HS-27A (cell line): ENCODE measurements at regions not wholly inside any gene's neighbourhood (a gene's known extent, or its start where the extent isn't known, plus 50 kb on each side); places are given as distances from the start of the nearest gene placed in this dataset.
A peak's percentile ranks its signal among the peaks of the same experiment; 100 is the strongest.
"Not testable (repeated sequence)": the region's sequence is repeated elsewhere in the genome, so short reads cannot be mapped to it uniquely, and the experiment has no call there.

Experiments
- DNase-seq: peaks from one replicate; pipeline ENCODE4 v3.0.0-alpha.2; 2012; ENCODE audit warnings: low read depth, missing footprints

DNA sequence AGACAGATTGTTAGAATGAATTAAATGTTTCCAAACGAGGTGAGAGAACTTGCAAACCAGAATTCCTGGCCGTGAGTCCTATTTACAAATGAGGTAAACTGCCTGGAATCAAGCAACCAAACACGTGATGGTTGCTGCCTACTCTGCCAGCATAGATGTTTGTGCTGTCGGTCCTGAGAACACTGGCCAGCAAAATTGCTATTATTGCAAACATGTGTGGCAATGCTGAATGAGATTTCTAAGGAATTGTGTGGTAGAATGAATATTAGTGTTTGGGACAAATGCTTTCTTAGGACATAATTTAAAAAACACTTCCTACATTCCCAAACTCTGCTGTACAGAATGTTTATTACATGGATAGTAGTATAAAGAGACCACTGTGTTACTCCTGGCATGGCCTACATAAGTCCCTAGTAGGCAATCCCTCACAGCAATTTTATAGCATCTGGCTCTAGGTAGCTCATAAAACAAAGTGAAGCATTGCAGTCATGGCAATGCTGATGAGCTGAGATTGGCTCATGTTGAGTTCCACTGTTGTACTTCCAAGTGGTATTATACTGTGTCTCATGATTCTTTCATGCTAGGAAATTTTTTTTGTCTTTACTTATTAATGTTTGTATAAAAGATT, 605.2 kb upstream of the EPHA5 start:
- DNase-seq, result no peak

DNA sequence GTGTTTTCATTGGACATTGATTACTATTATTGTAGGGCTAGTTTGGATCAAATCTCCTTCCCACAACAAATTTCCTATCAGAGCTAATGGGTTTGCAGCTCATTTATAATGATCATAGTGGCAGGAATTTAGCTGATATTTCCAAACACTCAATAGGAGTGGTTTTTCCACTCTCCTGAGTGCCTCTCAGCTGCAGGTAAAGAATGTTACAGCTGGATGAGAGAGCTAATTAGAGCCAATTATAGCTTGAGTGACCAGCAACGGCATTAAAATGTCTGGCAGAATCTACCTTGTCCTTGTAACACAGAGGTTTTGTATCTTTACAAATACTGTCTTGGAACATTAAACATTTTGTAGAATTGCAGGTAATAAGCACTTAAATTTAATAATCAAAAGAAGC, 602.8 kb upstream of the EPHA5 start:
- no peak for DNase-seq

- not testable (repeated sequence) for DNase-seq
Observed at GRCh38 chr4:66270356-66270755, 600.1 kb upstream of the EPHA5 start.

- not testable (repeated sequence) for DNase-seq
Observed at GRCh38 chr4:66266554-66266953, 596.3 kb upstream of the EPHA5 start.

DNA sequence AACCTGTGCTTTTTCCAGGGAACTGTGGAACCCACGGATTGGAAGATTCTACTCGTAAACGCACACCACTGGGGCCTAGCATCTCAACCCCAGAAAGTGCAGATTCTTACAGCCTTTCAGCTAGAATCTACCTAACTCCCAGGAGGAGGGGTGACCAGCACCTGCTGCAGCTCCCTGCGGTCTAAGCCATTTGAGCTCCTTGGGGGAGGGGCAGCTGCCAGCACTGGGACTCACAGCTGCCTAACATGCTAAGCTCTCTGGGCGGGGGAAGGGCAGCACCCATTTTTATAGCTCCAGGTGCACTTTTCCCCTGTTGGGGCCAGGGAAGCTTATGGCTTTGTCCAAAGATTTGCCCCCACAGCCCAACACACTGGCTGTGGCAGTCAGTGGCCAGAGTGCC, 595.7 kb upstream of the EPHA5 start:
- DNase-seq, result no peak

GRCh38 chr4:66252291-66252690, 582.0 kb upstream of the EPHA5 start:
- DNase-seq, result no peak

GRCh38 chr4:66246643-66247042, 576.4 kb upstream of the EPHA5 start:
- no peak for DNase-seq

- no peak for DNase-seq
Observed at GRCh38 chr4:66235876-66236275, 565.6 kb upstream of the EPHA5 start.

DNA sequence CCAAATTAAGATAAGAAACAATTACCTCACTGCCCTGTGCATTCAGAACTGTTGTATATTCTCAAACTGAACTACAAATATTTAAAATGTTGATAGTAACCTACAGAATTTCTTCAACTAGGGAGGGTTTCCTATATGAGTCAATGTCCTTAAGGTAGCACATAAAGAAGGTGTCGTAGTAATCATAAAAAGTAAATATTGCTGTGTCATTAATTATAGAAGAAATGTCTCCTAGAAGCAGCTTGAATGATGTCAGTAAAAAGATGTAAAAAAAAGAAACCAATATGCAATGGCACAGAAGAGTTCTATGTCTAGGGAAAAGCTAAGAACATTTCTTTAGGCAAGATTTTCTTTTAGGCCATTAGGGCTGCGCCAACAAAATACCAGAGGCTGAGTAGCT, 559.6 kb upstream of the EPHA5 start:
- DNase-seq, result no peak

DNA sequence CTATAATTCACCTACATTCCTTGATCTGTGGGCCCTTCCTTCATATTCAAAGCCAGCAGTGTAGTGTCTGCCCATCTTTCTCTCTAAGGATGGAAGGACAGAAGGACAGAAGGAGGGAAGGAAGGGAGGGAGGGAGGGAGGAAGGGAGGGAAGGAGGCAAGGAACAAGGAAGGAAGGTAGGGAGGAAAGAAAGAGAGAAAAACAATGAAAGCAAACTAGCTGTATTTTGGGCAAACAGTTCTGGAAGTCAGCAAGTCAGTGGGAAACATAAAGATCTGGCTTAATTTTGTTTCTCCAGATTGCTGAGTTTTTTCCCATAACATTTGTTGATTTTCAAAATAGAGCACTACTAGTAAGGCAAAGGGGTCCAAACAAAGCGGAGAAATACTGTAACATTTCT, 555.2 kb upstream of the EPHA5 start:
- no peak for DNase-seq

GRCh38 chr4:66223068-66223703, 552.9 kb upstream of the EPHA5 start:
- no peak for DNase-seq

- DNase-seq, result no peak
Observed at GRCh38 chr4:66219401-66219800, 549.1 kb upstream of the EPHA5 start.

DNA sequence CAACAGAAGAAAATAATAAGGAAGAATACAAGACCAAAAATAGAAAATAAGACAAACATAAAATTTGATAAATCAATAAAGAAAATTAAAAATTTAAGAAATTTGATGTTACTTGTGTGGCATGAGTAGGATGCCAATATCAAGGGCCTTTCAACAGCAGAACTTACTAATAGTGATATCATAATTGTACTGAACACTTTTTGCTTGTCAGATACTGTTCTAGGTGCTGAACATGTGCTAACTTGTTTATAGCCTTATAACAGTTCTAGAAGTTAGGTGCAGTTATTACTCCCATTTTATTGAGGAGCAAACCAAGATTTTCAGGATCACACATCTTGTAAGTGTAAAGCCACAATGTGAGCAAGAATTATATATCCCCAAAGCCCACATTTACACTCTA, 546.0 kb upstream of the EPHA5 start:
- no peak for DNase-seq

DNA sequence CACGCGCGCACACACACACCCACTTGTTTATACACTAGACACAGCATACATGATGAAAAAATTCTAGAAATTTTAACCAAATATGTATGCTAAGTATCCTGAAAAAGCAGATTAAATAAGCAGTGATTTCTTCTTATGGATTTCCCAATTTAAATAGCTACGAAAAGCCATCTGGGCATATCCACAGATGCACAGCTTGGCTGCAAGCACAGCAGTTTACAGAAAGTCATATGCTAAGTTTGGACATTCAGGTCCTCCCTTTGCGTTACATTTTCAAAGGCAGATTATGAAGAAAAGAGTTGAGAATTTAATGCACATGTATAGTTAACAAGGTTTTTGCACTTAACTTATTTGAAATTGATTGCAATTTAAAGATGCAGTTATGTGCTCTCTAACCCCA, 542.2 kb upstream of the EPHA5 start:
- no peak for DNase-seq

- DNase-seq, result no peak
Observed at GRCh38 chr4:66204534-66205247, 534.4 kb upstream of the EPHA5 start.

GRCh38 chr4:66202870-66203269, 532.6 kb upstream of the EPHA5 start:
- DNase-seq, result no peak

DNA sequence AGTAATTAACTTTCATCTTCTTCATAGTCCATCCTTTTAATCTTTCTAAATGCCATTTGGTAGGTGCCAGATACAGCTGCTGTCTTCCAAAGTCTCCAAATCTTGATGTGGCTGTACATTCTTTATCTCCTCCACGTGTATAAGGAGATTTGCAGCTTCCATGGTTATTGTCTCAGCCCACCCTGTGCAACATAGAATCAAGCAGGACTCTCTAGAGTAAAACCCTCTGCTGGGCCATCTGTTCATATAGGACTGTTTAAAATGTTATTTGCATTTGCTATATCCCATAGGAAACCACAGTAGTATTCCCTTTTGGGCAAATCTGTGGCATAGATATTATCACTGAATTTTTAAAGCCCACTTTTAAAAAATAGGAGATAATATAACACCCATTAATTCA, 527.2 kb upstream of the EPHA5 start:
- DNase-seq, result no peak

DNA sequence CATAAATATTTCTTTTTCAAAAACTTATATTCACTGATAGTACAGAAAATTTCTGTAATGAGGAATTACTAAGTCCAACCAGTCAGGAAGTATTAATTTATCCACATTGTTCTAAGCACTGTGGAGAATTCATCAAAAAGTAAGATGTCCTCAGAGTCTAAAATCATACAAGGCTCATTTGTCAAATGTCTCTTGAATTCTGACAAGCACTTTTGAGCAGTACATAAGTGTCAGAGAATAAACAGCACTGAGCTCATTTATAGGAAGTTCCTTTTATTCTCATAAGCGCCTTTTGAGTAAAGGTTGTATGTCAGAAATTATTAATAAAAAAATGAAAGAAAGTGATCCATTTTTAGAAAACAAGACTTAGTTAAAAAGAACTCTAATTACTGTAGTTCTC, 523.2 kb upstream of the EPHA5 start:
- no peak for DNase-seq

- no peak for DNase-seq
Observed at GRCh38 chr4:66187175-66187720, 517.0 kb upstream of the EPHA5 start.

- DNase-seq, result no peak
Observed at GRCh38 chr4:66186095-66186494, 515.8 kb upstream of the EPHA5 start.

DNA sequence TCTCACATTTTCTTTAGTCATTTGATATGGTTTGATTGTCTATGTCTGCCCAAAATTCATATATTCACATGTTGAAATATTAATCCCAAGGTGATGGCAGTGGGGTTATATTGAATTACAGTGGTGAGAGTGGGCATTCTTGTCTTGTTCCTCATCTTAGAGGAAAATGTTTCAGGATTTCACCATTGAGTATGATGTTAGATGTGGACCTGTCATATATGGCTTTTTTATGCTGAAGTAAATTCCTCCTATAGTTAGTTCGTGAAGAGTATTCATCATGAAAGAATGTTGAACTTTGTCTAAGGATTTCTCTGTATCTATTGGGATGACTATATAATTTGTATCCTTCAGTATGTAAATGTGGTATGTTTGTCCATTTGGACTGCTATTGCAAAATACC, 512.3 kb upstream of the EPHA5 start:
- peak; percentile 34 for DNase-seq

GRCh38 chr4:66178906-66179305, 508.6 kb upstream of the EPHA5 start:
- peak; percentile 82 for DNase-seq

DNA sequence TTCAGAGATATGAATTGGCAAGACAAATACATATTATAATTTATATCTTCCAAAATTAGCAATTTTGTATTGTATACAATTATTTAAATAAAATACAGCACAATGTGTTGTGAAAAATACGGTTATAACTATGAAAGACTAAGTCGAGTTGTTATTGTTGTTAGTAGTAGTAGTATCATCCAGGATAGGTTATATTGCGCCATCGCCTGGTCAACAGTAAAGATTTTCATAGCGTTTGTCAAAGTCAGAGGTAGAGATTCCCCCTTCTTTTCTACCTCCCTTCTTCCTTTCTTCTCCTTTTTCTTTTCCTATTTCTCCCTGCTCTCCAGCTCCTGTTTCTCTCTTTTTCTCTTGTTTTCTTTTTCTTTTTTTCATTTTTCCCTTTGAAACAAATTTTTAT, 499.1 kb upstream of the EPHA5 start:
- DNase-seq, result no peak
